ENCODE measurements at regions not wholly inside any gene's neighbourhood (a gene's known extent, or its start where the extent isn't known, plus 50 kb on each side); places are given as distances from the start of the nearest gene placed in this dataset.

DNA sequence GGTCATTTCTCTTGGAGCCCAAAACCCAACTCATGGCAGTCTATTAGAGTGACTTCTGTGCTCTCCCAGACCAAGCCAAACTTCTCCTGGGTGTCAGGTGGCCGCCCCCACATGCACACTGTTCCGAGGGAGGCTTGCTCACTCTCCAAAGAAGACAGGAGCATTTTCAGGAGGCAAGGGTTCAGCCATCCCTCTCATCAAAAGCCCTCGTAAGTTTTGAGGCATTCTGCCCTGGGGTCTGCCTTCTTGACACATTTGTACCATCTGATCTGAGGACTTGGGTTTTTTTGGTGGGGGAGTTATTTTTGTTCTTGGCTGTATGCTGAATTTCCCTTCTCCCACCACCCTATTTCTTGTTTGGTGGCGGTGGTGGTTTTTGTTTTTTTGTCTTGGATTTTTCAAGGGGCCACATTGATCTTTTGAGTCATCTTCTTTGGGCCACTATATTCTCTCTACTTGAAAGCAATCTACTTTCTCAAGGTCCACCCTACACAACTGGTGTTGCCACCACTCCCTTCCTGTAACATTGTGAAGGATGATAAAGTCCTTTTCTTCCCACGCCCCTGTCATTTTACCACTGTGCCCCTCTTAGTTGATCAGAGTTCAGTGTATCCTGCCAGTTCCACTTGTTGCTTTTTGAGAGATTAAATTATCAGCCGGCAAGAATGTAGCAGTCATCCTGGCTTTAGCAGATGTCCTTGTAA, 255.8 kb downstream of the CYP26B1 start:
- TF ChIP-seq CTCF (IDR thresholded peaks at IDR 0.05) = no peak

DNA sequence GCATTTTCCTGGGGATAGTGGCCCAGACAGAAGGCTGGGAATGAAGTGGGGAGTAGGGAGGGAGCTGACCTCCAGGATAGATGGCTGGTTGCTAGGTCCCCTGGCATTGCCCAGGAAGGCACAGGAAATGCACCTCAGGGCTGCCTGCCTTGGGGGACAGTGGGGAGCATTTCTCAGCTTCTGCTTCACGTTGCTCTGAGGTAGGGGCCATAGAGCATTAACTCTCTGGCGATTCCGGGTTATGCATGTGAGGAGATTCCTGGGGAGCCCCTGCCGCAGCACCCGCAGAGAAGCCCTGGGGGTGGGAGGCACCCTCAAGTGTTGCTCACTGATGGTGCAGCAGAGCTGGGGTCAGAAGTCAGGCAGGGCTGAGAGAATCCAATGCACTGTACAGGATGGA, 256.5 kb downstream of the CYP26B1 start:
- no peak for TF ChIP-seq CTCF (IDR thresholded peaks at IDR 0.05)

GRCh38 chr2:71889759-71890684, 257.6 kb downstream of the CYP26B1 start:
- no peak for TF ChIP-seq CTCF (IDR thresholded peaks at IDR 0.05)

GRCh38 chr2:71888751-71889445, 258.8 kb downstream of the CYP26B1 start:
- TF ChIP-seq CTCF (IDR thresholded peaks at IDR 0.05) = no peak

DNA sequence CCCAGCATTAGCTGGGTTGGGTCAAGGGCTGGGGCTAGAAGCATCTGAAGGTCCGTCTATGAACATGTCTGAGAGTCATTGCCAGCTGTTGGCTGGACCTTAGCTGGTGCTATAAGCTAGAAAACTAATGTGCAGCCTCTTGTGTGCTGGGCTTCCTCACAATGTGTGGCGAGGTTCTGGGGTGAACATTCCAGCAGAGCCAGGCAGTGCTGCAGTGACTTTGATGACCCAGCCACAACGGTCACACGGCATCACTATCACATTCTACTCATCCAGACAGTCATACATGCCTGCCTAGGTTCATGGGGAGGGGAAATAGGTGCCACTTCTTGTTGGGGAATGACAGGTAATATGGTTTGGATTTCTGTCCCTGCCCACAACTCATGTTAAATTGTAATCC, 260.5 kb downstream of the CYP26B1 start:
- no peak for TF ChIP-seq CTCF (IDR thresholded peaks at IDR 0.05)

DNA sequence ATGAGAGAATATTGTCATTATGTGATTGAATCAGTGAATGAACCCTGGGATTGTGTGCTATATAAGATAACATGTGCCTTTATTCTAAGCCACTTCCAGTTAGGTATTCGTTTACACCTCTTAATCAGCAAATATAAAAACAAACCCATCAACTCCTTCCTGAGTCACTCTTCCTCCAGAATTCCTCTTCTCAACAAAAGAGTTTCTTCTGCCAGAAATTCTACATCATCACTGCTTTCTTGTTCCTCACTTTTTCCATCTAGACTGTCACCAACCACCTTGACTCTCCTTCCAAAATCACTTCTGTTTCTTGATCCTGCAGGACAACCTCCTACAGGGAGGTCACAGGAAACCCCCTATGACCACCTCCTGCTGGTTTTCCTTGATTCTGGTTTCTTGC, 261.4 kb downstream of the CYP26B1 start:
- no peak for TF ChIP-seq CTCF (IDR thresholded peaks at IDR 0.05)

GRCh38 chr2:71884303-71885042, 263.2 kb downstream of the CYP26B1 start:
- TF ChIP-seq CTCF (IDR thresholded peaks at IDR 0.05) = no peak
